HG02870 (cell line): ENCODE measurements at regions not wholly inside any gene's neighbourhood (a gene's known extent, or its start where the extent isn't known, plus 50 kb on each side); places are given as distances from the start of the nearest gene placed in this dataset.
"Not testable (repeated sequence)": the region's sequence is repeated elsewhere in the genome, so short reads cannot be mapped to it uniquely, and the experiment has no call there.

ENCODE experiments used
- ATAC-seq: cut with Tn5 transposase; IDR thresholded peaks from one replicate; pipeline ENCODE4 v1.9.1; 2021; ENCODE audit warnings: mild to moderate bottlenecking, moderate library complexity; ENCODE audit not compliant: unreplicated experiment

DNA sequence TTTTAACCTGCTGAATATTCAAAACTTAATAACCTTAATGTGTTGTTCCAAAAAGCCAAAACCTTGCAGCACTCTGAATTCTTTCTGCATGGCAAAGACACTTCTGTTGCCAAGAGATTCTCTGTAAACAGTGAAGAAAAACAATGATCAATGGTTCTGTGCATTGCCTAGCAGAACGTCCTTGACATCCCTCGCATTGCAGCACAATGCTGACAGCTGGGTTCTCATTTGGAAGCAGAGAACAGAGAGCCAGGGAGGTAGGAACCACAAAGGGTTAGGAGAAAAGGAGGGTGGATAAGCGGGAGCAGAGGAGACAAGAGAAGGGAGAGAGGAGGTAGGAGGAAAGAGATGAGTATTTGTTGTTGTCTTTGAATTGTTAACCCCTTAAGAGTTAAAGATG, 501.1 kb downstream of the NAV3 start:
- no peak for ATAC-seq

DNA sequence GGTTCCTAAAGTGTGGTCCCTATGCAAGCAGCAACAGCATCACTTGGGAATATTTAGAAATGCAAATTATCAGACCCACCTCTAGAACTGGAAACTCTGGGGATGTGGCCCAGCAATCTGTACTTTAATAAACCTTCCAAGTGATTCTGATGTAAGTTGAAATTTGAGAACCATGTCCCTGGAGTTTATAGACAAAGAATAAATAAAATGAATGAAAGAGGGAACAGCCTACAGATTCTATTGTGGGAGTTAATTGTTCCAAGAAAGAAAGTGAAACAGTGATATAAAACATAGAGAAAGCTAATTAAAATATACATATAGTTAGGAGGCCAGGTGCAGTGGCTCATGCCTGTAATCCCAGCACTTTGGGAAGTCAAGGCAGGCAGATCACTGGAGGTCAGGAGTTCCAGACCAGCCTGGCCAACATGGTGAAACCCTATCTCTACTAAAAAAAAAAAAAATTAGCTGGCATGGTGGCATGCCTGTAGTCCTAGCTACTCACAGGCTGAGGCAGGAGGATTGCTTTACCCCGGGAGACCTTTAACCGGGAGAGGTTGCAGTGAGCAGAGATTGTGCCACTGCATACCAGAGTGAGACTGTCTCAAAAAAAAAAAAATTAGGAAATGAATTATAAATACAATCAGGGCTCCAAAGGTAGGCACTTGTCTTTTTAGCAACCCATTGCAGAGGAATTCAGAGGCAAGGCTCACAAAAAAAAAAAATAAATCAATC, 507.5 kb downstream of the NAV3 start:
- no peak for ATAC-seq

DNA sequence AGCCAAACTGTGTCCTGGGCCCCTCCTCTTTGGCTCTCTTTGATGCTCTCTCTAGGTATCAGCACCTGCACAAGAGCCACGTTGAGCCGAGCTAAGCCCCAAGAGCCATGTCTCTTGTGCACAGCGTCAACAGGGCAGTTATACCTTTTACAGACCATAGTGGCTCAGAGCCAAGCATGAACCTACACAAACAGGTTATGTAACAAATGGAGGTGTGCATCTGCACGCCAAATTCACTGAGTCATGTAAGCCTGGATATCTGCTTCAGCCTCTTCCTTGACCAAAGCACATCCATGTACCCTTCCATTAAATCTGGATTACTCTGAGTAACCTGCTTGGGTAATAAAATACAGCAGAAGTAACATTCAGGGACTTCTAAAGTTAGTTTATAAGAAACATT, 509.7 kb downstream of the NAV3 start:
- no peak for ATAC-seq

DNA sequence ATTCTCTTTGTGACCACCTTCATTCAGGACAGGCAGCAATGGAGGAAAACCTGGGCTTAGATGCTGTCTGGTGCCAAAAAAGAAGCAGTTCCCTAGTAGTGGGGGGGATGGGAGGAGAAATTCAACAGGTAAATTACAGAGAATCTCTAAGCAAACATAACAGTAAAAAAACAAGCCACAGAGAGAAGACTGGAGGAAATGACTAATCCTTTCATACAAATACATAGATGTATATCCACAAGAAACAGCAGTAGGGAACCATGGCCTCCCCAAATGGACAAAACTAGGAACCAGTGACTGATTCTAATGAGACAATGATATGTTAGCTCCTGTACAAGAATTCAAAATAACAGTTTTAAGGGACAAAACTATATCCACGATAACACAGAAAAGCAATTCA, 513.0 kb downstream of the NAV3 start:
- ATAC-seq = no peak

DNA sequence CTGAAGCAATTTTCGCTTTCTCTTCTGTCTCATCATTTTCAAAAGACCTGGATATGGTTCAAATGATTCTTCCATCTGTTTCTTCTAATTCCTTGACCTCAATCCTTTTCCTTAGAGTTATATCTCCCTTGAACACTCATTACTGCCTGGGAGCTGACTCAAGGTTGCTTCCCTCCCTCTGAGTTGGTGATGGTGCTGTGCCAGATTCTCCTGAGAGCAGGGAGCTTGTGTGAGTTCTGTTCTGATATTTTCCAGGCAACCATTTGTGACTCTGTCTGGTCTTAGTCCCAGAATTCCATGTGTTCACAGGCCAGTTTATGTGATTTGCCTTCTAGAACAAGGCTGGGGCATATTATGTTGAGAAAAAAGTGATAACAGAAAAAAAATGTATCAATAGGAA, 505.1 kb upstream of the SYT1 start:
- ATAC-seq = no peak

DNA sequence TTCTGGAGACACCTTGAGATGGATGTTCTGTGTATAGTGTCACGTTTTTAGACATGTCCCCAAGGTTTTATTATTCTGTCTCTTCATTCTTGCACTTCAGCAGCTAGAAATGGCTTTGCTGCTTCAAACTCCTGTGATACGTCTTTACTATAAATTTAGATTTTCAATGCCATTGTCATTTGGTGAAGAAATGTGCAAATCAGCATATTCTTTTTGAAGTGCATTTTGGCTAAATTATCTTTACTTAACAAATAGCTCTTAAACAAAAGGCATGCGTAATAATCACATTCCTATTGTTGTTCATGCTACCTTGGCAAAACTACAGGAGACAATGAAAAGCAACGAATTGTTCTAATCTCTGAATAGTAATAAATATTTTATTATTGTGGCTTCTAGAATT, 502.9 kb upstream of the SYT1 start:
- no peak for ATAC-seq

DNA sequence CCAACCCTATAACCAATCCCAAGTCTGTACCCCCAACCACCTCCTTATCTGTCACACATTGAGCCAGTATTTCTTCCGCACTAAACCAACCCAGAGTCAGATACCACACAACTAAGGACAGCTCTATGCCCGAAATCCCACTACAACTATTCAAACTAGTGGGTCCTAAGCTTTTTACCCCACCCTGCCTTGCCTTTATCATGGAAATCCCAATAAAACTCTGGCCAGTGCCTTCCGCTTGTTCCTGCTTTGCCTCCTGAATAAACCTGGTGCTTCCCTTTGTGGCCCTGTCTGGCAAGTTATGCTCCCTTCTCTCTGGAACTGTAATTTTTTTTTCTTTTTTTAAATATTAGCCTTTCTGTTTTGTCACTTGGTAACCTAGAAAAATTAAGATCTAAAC, 493.3 kb upstream of the SYT1 start:
- no peak for ATAC-seq

DNA sequence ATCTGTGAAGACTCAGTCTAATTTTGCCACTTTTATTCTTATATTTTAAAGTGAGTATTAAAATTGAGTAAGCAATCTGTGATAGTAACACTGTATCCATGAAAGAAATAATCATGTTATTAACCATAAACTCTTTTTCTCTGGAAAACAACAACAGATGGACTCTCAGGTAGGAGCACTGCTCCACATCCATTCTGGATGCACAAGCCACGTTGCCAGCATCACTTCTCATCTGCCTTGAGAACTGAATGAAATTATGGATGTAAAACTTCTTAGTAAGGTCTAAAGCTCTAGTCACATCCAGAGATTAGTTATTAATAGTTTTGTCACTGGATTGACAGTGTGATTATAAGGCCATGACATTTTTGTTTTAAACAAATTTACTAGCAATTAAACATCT, 489.1 kb upstream of the SYT1 start:
- no peak for ATAC-seq

DNA sequence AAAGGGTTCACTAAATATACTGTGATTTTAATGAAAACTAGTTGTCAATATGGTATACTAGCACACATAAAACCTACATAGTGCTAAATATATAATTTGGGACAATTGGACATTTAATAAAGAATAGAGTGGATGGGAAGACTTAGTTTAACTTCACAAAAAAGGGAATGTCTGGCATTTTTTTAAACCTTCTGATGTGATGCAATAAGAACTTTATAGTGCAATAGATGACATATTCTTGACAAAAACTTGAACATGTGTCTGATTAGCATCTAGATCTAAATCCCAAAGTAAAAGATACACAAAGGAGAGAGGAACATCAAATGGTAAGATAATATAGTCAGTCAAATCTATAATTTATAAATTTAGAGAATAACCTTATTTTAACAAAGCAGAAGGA, 488.3 kb upstream of the SYT1 start:
- ATAC-seq = no peak

DNA sequence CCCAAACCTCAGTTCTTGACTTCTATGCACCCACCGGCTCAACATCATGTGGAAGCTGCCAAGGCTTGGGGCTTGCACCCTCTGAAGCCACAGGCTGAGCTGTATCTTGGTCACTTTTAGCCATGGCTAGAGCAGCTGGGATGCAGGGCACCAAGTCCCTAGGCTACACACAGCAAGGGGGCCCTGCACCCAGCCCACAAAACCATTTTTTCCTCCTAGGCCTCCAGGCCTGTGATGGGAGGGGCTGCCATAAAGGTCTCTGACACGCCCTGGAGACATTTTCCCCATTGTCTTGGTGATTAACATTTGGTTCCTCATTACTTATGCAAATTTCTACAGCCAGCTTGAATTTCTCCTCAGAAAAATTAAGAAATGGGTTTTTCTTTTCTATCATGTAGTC, 485.5 kb upstream of the SYT1 start:
- not testable (repeated sequence) for ATAC-seq

DNA sequence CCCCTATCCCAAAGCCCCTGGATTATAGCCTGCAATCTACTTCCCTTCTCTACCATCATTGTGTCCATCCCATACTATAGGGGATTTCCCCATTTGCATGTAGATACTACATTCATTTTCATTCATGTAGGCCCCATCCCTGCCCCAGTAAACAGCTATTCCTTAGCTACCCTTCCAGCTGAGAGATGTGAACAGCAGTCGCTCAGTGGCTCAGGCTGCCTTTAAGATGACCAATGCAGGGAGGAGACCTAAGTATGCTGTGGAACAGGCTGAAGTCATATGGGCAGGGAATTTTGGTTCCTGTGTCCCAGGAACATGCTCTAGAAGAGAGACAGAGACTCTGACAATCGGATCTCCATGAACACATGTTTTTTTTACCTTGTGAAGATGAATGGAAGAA, 481.2 kb upstream of the SYT1 start:
- no peak for ATAC-seq

DNA sequence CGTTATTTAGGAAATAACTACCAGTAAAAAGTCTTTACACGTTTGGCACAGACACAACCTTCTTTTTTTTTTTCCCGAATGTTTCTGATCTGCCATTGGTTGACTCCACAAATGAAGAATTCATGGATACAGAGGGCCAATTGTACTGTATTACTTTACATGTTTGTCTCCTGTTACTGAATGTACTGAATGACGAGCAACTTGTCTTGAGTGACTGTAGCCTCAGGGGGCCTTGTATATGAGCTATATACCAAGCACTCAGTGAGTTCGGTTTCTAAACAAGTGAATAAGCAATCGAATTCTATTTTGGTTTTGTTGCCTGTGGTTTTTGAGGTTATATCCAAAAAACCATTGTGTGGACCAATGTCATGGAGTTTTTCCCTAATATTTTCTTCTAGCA, 480.0 kb upstream of the SYT1 start:
- ATAC-seq = no peak

DNA sequence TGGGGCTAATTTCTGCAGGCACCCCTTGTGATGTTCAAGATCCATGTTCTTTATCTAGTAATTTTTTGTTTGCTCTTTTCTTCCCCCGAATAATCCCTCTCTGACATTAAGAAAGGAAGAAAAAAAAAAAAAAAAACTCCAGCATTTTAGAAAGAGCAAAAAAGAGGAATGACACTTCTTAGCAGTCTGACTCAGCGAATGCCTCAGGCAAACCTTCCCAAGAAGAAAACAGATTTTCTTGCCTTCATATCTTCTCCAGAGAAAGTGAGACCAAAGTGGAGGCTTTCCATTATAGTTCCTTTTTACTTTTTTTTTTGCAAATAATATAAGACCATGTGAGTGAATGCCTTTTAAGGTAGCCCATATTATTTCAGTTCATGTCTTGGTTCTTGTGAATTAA, 479.0 kb upstream of the SYT1 start:
- ATAC-seq = no peak

DNA sequence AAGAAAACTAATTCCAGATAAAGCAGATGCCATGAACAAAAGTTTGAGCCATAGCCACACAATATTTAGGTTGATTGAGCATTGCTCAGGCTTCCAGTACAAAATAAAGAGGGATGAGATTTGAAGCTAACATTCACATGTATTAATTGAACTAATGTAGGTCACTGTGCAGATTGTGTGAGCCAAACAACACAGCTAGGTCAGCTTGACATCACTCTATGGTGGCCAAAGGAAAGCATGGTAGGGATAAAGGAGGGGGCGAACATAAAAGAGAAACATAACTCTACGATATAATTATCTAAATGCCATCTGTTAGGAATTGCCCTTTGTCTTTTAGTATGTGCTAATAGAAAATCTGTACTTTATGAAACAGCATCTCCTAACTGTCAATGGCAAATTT, 477.7 kb upstream of the SYT1 start:
- no peak for ATAC-seq

DNA sequence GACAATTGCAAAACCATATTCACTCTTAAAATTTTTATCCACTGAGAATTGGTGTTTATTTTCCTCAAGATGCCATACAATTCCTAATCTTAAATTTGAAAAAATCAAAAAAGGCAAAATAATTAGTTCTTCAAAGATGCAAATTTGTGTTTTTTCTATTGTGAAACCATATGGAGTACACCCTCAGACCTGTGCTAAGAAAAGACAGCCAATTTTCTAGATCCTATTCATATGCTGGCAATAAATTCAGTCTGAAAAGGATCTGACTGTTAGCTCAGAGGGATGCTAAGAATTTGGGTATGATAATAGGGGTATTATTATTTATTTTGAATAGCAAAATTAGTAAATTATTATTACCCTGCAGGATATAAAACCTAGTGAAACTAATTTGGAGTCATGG, 476.9 kb upstream of the SYT1 start:
- no peak for ATAC-seq

DNA sequence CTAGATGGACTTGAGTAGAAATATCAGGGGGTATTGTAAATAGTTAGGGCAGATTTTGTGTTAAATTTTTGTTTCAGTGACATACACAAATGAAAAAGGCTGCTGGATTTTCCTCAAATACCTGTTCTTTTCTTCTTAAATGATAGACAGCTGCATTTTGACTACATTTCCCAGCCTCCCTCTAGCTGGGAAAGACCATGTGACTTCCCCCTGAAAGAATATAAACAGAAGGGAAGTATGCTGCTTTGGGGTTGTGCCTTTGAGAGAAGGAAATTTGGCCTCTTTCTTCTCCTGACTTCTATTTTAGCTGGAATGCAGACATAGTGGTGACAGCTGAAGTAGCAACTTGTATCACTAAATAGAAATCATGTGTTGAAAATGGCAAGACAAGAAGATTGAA, 476.1 kb upstream of the SYT1 start:
- ATAC-seq = no peak

DNA sequence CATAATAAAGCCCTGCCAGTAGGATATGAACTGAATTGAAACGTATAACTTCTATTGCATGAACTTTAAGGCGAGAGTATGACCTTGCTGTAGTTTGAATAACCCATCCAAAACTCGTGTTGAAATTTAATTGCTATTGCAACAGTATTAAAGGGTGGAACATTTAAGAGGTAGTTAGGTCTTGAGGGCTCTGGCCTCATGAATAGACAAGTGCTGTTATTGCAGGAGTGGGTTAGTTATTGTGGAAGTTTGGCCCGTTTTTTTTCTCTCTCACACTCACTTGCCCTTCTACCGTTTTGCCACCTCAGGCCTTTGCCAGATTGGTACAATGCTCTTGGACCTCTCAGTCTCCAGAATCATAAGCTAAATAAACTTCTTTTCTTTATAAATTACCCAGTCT, 473.7 kb upstream of the SYT1 start:
- no peak for ATAC-seq

DNA sequence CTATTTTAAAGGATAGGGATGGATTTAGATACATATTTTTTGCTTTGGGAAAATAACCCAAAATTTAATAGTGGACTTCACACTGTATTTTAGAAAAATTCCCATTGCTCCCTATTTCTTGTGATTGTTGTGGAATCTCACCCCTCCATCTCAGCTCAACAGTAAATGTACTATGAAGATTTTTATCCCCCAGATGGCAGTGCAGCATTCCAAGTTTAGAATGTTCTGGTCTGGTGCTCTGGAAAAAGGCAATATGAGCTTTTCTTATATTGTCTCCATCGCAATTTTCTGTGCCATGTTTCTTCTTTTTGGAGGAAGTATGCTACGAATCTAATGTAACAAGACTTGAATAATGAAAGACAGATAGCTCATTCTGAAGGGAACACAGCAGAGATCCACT, 471.7 kb upstream of the SYT1 start:
- ATAC-seq = no peak

DNA sequence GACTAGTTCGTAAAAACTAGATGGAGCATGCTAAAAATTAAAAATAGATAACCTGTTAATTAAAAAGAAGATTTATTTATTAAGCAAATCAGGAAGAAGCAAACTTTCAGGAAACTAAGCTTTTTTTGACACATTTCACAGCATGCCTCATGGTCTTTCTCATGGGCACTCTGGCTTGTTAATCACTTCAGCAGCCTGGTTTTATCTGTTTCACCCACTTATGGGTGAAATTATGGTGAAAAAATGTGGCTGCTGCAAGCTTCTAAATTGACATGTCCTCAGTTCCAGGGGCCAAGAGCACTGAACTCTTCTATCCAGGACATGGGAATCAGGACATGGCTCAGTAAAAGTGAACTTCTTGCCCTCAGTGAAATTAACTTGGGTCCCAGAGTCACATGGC, 468.6 kb upstream of the SYT1 start:
- no peak for ATAC-seq

DNA sequence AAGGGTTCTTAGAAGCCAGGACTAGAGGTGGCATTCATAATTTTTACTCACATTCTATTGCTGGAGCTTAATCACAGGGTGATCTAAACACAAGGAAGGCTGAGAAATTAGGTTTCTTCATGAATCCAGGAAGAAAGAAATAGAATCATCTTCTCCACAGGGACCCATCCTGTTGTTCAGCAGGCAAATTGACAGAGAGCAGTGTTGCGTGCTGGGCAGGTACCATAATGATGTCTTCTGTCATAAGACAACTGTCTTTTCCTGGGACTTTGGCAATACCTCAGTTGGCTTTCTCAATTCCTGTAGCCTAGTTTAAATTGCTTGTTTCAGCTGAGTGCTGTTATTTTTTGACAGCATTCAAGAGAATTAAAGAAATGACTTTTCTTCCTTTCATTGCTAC, 468.0 kb upstream of the SYT1 start:
- no peak for ATAC-seq

DNA sequence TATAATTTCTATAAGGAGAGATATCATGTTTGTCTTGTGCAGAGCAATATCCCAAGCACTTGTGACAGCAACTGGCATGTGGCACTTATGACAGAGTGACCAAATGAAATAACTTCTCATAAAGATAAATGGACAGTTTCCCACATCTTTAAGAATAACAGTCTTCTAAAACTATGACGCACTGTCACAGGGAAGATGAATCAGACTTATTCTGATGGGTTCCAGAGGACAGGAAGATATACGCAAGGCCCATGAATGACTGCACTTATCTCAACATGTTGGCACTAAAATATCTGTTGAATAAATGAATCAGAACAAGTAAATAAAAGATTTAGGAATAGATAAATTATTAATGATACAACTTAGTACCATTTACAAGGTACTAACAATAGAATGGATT, 465.8 kb upstream of the SYT1 start:
- ATAC-seq = no peak

DNA sequence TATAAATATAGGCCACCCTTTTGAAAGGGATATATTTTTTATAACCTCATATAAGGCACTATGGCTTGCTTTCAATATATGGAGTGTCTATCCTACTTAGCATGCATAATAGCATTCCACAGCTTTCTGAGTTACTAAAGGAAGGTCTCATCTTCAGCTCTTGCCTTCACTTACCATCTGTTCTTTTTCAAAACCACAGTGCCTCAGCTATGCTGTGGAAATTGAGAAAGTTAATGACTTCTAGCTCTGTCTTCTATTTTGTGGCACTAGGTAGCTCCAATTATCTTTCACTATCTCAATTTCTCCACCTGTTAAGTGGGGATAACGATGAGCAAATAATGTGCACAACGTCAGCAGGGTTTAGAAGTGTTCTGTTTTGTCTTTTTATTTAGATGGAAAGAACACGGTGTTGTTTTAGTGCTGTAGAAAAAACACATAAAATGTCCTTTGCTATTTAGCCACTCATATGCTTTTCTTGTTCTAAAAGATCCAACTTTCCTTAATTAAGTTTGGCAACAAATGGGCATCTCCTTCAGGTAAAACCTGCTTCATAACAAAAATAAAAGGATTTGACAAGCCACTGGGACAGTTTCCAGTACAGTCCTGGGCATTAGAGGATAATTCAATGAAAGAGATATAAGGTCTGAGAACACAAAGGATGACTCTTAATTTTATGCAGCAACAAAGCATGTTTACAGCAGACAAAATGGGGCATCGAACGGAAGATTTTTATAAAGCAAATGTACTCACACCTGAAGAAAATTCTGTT, 462.0 kb upstream of the SYT1 start:
- no peak for ATAC-seq

DNA sequence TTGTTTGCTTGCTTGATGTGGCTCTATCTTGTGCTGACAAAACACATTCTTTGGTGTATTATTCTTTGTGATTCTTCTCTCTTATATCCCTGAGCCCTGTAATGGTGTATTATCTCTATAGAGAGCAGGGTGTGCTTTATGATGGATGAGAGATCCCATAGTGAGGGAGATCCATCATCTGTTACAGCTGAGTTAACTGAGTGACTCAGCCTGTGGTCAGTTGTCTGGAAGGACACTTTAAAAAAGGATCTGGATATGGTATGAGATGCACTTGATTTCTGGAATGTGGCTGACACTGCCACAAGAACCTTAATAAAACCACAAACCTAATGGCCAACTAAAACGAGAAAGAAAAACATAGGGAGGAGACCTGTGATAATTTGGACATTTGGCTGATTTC, 461.4 kb upstream of the SYT1 start:
- no peak for ATAC-seq
